HG03175 (cell line): ENCODE measurements at regions not wholly inside any gene's neighbourhood (a gene's known extent, or its start where the extent isn't known, plus 50 kb on each side); places are given as distances from the start of the nearest gene placed in this dataset.

ENCODE experiments used
- ATAC-seq: cut with Tn5 transposase; IDR thresholded peaks from one replicate; pipeline ENCODE4 v1.9.1; 2021; ENCODE audit warnings: mild to moderate bottlenecking, moderate library complexity; ENCODE audit not compliant: unreplicated experiment

DNA sequence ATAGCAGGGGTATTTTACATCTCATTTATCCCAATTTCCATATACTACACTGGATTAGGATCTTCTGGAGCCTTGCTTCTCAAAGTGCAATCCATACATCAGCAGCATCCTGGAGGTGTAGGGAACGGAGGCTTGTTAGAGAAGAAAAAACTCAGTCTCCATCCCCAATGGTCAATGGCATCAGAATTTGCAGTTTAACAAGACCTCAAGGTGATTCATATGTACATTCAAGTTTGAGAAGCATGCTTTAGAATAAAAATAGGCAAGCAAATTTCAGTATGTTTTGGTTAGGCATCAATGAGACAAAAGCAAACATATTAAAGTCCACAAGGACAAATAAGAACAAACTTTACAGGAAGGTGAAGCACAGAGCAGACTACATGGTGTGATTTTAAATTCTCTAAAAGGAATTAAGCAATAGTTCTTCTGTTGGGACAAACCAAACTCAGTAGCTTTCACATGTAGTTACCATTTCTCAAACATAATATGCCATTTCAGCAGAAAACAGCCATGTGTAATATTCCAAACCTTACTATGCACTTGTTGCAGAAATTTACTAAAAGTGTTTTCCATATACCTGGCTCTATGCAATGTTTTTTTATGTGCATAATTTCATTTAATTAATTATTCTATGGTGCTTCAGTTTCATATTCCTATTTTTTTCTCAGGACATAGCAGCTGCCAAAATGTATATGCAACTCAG lies 360.3 kb upstream of the NECTIN3 start:
- ATAC-seq, result no peak

DNA sequence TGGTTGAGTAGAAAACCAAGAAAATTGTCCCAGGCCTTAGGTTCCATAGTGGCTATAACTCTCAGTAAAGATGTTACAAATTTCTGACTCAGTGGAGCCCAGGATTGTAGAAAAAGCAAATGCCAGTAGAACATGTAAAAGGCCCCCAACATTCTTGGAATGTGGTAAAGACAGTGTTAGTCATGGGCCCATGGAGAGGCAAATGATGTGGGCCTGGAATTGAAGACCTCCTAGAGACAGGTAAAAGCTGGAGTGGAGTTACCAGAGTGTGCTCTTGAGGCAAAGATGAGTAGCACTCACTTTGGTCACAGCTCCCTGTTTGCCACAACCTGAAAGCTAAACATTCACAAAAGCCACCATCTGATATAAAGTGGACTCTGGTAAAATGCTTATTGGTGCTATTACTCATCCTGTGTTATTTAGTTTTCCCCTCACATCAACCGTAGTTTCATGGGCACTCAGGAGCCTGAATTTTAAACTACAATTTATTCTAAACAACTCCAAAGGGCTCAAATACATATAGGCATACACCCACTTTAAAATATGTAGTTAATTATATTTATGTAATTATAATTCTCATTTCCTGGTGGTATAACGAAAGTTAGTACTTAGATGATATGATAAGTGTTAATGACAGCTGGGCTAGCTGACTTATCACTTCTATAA lies 359.6 kb upstream of the NECTIN3 start:
- no peak for ATAC-seq

DNA sequence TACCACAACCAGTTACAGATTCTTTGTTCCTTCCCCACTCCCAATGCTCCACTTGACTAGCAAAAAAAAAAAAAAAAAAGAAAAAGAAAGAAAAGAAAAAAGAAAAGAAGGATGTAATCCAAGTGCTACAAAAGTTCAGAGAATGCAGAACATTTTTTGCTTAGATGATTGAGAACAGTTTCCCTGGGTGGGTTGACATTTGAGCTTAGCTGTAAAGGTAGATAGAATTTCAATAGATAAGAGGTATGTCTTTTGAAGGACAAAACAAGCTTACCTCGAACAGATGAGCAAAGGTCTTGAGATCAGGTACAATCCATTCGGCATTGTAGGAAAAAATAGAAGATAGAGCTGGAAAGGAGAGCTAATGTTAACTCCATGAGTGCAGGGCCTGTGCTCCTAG lies 344.6 kb upstream of the NECTIN3 start:
- no peak for ATAC-seq

DNA sequence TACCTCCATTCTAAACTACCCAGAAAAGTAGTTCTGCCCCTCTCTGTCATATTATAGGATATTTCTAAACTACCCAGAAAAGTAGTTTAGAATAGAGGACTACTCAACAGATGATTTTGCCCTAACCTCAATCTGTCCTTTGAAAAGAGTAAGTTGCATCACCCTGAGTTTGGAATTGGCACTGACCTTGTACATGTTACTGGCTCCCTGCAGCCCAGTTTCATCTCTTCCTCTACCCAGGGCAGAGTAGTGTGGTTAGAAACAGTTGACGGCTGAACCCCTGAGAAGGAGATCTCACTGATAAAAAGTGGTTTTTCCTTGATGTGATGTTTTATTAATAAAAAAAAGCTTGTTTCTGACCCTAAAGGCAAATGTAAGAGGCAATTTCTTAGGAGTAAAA lies 340.5 kb upstream of the NECTIN3 start:
- no peak for ATAC-seq

DNA sequence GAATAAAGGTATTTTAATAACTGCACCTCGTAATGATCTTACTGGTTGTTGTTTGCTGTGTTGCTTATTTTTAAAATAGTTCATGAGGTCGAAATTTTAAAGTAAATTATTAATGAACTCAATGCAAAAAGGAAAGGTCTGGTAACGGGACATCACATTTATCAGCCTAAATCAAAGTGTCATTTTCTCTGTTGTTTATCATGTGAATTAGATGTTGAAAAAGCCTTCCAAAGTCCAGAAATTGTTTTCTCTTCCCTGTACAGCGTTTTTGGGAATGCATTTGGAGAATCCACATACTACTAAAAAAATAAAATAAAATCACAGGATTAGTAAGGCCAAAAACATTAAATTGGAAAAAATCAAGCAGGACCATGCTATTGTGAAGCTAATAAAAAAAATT lies 339.2 kb upstream of the NECTIN3 start:
- no peak for ATAC-seq

DNA sequence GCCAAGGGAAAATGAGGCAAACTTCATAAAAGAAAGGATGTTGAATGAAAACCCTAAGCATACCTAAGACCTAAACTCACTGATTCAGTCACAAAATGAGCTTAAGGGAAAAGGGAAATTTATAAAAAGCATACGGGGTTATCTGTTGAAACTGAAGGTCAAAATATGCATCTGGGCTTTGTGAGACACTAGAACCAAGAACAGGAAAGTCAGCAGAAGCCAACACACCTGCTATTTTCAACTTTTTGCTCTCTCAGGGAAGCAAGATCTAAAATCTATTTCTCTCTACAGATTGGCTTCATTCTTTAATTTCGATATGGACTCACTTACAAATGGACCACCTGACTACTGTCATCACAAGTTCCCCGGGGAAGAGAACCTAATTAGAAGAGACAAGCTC lies 338.6 kb upstream of the NECTIN3 start:
- ATAC-seq, result no peak

DNA sequence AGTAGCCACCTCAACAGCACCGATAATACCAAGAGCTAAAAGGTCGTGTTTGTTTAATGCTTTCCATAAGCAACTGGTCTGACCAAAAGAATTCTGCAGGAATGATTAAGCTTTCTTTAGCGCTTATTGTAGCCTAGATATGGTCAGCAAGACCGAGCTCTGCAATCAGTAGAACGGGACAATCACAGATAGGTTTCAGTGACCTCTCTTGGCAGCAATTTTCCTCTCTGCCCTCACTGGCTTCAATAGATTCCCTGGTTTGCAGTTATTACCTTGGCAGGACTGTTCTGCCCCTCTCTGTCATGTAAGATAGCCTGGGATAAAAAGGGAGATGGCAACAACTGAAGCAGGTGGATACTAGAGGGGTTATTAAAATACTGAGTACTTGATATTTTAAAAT lies 337.1 kb upstream of the NECTIN3 start:
- ATAC-seq, result no peak

DNA sequence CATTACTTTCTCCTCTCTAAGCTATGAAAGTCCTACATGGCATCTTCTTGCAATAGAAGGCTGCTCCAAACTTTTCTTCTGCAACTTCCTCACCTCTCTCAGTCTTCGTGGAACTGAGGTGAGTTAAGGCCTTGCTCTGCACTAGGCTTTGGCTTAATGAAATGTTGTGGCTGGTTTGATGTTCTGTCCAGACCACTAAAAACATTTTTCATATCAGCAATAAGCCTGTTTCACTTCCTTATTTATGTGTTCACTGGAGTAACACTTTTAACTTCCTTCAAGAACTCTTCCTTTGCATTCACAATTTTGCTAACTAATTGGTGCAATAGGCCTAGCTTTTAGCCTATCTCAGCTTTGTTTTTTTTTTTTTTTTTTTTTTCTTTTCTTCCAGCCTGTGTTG lies 335.3 kb upstream of the NECTIN3 start:
- peak; percentile 94 for ATAC-seq

DNA sequence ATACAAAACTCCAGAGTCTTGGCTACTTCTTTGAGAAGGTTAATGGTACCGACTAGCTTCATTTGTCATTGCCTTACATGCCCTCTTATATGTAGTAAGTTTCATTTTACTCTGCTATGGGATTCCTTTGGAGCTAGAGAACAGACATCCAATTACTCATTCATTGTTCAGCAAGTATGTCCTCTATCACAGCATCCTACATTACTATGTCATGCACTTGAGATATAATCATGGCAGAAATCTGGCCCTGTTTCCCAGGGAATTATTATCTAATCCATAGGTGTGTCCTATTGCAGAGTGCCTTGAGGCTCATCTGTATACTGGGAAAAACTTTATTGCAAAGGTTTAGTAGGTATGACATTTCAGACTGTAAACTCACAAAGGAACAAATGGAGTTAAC lies 333.1 kb upstream of the NECTIN3 start:
- ATAC-seq, result no peak

DNA sequence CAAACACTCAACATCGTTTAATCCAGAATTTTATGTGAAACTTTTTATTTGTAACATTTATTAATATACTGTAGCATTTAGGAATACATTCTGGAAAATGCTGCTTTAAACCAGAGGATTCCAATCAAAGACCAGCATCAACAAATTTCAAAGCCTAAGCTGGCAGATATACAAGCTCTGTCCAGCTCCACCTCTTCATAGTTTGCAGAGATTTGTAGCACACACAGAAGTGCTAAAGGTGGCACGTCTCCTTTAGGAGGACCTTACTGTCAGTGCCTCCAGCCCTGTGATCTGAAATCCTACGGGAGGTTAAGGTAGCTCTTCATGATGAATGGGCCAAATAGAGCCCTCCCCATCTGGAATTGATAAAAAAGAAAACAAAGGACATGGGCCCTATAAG lies 329.7 kb upstream of the NECTIN3 start:
- no peak for ATAC-seq

DNA sequence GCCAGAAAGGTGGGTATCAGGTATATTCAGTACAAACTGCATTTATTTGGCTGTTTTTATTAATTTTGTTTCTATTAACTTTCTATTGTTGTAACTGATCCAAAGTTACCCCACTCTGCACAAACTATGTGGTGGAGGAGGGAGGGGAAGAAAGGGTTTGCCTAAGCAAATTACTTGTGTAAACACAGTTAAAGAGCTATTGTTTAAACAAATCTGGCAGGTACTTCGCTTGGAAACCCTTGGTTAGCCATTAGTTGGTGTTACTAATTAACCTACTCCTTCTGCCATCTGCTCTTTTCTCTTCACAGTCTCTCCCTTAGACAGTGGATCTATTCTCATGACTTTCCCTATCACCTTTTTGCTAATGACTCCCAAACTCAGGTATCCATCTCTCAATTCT lies 328.4 kb upstream of the NECTIN3 start:
- peak; percentile 71 for ATAC-seq

DNA sequence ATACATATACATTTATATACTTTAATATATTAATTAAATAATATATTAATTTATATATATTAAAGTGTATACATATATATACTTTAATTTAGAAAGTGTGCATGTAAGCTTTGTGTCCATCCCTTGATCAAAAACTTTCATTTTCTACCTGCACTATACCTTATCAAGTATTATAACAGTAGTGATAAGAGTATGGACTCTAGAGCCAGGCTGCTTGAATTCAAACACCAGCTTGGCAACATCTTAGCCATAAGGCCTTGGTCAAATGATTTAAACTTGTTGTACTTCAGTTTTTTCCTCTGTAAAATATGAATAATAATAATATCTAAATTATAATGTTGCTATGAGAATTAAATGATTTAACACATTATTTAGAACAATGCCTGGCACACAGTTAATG lies 327.6 kb upstream of the NECTIN3 start:
- no peak for ATAC-seq

DNA sequence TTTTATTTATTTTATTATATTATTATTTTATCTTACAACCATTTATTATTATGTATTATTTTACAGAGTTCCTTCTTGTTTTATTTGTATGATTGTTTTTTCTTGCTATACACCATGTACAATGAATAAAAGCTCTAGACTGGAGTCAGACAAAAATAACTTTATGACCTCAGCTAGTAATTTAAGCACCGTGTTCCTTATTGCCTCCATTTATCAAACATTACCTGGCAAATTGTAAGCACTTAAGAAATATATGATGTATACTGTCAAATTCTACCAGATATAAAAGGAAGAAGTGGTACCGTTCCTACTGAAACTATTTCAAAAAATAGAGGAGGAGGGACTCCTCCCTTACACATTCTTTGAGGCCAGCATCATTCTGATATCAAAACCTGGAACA lies 326.9 kb upstream of the NECTIN3 start:
- no peak for ATAC-seq

DNA sequence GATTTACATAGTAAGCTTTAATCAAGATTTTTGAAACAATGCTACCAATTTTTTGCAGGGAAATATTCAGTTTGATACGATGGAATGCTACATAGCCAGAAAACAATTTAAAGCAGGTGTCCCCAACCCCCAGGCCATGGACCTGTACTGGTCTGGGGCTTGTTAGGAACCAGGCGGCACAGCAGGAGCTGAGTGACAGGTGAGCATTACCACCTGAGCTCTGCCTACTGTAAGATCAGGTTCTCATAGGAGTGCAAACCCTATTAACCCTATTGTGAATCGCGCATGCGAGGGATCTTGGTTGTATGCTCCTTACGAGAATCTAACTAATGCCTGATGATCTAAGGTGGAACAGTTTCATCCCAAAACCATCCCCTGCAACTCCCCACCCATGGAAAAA lies 322.6 kb upstream of the NECTIN3 start:
- ATAC-seq, result no peak

DNA sequence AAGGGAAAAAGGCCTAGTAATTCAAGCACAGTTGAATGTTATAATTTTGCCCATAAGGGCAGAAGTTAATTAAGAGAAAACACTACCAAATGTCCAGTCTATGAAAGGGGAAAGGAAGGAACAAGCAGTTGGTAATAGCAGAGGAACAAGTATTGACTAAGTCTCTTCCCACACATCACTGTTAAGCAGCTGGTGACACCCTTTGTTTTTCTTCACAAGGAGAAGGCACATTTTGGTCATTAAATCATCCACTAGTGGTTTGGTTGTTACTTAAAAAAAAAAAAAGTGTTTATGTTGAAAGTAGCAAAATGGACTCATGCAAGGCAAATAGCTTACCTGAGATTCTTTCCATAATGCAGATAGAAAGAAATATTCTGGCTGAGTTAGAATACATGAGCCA lies 321.4 kb upstream of the NECTIN3 start:
- ATAC-seq, result no peak

DNA sequence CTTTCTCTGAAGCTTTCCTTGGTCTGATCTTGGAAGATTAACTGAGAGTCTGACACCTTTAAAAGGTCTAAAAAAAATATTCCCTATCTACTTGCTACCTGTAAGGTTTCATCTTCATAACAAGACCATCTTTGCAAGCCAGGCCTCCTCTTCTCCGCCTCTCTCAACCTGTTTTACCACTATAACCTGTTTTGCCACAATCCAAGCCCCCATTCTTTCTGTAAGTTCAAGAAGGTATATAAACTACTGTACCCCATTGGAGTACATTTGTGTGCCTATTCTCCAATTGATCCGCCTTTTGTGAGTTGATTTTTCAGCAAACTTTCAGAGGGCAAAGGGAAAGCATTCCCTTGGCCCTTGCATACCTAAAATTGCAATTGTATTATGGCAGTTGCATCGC lies 319.3 kb upstream of the NECTIN3 start:
- ATAC-seq, result no peak

DNA sequence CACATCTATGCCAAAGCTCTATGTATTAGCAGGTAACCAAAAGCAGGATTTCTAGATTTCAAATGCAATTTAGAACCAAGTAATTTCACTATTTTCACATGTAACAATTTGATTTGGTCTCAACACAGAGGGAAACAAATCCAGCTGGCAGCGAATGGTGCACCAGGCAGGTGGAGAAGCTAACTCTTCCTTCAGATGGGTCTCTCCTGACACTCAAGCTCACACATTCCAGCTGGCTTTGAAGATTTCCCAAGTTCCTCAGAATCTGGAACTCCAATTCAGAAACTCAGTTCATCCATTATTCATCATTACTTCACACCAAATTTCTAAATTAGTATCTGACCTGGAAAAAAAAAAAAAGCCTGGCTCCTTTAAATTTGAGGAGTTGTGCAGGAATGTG lies 318.1 kb upstream of the NECTIN3 start:
- no peak for ATAC-seq

DNA sequence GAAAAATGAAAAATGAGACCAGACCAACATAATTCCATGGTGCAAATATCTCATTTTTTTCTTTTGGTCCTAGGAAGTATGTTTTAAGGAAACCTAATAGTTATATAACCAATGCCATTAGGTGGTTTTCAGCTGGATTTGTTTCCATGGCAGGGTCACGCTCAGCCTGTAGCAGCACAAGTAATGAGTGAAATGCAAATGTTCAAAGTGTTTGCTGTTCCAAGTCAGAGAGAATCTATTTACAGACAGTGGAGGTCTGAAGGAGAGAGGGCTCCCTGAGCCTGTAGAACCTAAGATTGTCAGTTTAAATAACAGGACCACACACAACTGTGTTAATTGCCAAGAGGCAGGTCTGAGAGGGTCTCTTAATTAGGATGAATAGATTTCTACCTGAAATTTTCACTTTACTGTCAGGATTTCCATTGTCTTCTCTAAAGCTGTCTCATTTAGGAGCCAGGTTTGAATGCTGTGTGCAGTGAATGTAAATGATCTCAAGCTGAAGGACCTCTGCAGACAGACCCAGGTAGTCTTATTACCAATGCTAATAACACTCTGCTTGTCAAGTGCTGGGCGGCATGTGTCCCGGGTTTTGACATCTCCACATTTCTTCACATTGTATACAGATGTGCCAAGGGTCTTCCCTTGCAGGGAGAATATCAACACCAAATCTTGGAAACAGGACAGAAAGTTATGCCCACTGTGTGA lies 317.3 kb upstream of the NECTIN3 start:
- no peak for ATAC-seq

DNA sequence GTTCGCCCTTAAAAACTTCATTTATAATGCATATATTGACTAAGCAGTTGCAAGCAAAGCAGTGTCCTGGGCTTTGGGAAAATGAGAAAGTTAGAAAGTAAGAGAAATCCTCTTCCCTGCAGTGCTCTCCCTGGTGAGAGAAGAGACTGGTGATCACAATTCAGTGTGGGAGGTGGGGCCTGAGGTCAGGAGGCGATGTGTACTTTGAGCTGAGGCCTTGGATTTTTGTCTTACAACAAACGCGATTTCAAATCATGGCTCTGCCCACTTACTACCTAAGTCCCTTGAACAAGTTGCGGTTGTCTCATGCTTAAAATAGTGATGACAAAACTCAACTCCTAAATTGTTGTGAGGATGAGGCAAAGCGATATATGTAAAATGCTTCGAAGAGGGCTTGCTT lies 316.3 kb upstream of the NECTIN3 start:
- ATAC-seq, result no peak

DNA sequence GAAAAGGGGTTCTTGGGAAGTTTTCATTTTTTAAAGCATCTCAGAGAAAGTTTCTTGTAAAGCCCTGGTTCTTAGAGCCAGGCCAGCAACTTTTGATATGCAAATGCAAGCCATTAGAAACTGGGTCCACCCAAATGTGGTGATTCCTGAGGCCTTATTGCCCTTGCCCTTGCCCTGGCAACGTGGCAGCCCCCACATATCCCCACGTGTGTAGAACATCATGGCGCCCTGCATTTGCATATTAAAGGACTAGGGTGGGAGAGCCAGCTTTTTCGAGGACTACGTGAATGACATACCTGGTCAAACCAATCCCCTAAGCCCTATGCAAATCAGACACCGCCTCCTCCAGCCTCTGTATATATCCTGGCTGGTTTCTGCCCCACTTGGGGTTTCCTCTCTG lies 314.9 kb upstream of the NECTIN3 start:
- no peak for ATAC-seq

DNA sequence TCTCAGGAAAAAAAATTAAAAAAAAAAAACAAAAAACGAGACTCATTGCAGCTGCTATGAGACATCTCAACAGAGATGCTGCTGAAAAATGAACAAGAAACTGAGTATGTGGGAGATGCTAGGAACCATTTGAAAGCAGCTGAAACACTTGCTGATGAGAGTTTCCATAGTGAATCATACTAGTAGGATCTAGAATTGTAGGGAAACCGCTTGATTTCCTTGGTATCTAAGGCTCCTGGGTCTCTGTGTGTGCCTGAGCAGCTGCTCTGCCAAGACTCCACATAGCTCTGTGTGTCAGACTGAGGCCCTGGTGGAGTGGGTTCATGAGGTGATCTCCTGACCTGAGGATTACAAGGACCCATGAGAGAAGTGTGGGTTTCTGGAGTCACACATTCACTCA lies 313.4 kb upstream of the NECTIN3 start:
- no peak for ATAC-seq

DNA sequence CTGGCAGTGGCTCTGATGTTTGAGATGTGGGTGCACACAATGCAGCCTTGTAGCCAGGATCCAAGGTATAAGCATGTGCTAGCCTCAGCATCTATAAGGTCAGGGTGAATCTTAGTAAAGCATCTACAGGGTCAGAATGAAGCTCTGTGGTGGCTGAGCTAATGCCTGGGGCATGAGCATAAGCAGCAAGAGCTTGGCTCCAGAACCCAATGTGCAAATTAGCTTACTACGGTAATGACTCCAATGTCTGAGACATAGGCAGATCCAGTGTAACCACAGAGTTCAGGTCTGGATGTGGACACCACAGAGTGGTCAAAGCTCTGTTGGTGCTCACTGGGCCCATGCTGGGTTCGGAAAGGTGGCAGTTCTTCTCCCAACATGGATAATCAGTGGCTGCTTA lies 304.5 kb upstream of the NECTIN3 start:
- ATAC-seq, result no peak
